HPDE6-E6E7 (cell line): ENCODE measurements at regions not wholly inside any gene's neighbourhood (a gene's known extent, or its start where the extent isn't known, plus 50 kb on each side); places are given as distances from the start of the nearest gene placed in this dataset.
"Not testable (repeated sequence)": the region's sequence is repeated elsewhere in the genome, so short reads cannot be mapped to it uniquely, and the experiment has no call there.

Experiments
- DNase-seq: peaks from one replicate; pipeline ENCODE4 v3.0.0; 2011; ENCODE audit warnings: missing footprints; ENCODE audit errors: extremely low spot score

GRCh38 chr3:86887876-86888275 lies 103.1 kb downstream of the VGLL3 start:
- no peak for DNase-seq

DNA sequence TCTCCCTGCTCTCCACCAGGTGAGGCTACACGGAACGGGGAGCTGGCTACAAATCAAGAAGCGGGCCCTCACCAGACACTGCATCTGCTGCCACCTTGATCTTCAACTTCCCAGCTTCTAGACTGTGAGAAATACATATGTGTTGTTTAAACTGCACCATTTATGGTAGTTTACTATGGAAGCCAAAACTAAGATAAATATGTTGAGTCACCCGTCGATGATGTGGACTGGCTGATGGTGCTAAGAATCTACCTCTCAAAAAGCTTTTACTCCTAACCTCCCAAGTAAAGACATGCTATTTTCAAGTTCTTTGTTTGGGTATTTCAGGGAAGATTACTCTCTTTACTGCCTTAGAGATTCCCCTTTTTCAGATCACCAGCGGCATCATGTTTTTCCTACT lies 110.9 kb downstream of the VGLL3 start:
- no peak for DNase-seq

DNA sequence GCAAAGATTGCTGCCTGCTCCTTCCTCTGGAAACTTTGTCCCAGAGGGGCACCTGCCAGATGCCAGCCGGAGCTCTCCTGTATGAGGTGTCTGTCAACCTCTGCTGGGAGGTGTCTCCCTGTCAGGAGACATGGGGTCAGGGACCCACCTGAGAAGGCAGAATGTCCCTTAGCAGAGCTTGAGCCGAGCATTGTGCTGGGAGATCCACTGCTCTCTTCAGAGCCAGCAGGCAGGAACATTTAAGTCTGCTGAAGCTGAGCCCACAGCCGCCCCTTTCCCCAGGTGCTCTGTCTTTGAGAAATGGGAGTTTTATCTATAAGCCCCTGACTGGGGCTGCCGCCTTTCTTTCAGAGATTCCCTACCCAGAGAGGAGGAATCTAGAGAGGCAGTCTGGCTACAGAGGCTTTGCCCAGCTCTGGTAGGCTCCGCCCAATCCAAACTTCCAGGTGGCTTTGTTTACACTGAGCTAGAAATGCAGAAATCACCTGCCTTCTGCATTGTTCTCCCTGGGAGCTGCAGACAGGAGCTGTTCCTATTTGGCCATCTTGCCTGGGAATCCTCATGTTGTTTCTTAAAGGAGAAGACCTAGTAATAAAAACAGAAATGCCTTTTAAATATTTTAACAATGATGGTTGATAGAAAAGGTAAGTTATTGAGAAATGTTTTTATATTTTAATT lies 114.3 kb downstream of the VGLL3 start:
- not testable (repeated sequence) for DNase-seq

- DNase-seq, result not testable (repeated sequence)
Observed at GRCh38 chr3:86874790-86875189, 116.2 kb downstream of the VGLL3 start.

- no peak for DNase-seq
Observed at GRCh38 chr3:86869566-86869965, 121.4 kb downstream of the VGLL3 start.

- DNase-seq, result no peak
Observed at GRCh38 chr3:86867982-86868381, 123.0 kb downstream of the VGLL3 start.

DNA sequence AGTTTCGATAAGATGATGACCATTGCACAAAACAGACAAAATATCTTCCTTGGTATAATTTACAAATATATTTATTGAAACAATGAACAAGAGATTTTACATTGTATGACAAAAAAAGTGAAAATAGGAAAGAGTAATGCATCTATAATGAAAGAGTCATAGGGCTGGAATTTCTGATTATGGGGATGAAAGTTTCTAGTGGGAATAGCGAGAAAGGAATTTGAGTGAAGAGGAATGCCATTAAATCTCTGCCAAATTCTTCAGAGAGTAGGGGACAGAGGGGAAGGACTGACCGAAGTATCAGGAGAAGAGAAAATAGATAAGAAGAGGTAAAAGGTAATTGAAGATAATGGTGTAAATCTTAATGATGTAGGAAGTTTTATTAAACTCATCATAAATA lies 125.4 kb downstream of the VGLL3 start:
- no peak for DNase-seq

DNA sequence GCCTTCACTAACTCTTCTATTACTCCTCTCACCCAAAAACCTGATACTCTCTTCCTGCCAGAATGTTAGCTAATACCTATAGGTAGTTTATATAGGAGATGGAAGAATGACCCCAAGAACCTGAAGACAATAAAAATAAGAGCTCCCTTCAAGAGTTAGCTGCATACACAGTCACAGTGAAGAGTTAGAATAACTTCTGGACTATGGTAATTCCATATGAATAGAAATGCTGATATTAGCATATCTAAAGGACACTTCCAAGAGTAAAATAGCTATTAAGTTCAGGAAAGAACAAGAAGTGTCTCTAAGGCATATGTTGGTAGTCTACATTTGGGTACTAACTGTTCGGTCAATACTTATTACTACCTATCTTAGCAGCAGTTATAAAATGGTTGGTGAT lies 134.2 kb downstream of the VGLL3 start:
- DNase-seq, result no peak

- DNase-seq, result no peak
Observed at GRCh38 chr3:86849991-86850390, 141.0 kb downstream of the VGLL3 start.

GRCh38 chr3:86845726-86846125 lies 145.2 kb downstream of the VGLL3 start:
- DNase-seq, result no peak

- no peak for DNase-seq
Observed at GRCh38 chr3:86838927-86839326, 152.0 kb downstream of the VGLL3 start.

DNA sequence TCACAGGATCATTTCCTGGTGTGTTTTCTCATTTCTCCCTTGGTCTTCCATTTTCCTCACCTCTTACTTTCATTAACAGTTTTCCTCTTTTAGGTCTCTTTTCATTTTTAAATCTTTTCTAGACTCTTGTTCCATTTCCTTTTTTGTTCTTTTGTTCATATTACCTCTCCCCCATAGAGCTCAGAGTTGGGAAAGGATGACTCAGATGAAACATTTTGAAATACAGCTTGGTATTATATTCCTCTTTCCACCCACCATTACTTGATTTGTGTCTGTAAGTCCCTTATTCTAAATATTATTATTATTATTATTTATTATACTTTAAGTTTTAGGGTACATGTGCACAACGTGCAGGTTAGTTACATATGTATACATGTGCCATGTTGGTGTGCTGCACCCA lies 153.1 kb downstream of the VGLL3 start:
- no peak for DNase-seq

DNA sequence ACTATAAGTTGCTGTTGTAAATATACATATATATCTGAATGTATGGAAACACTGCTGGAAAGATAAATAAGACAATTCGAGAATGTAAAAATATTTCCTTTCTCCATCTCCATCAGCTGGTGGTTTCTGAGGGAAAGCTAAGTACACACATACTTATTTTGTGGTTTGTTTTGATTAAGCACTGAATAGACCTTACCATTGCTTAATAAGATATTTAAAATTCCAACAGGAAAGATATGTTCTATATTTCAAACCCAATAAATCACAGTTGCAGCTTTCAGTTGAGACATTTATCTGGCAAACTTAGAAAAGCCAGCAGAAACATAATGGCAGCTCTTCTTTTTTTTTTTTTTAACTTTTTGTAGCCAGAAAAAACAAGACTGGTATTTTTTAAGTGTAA lies 160.4 kb downstream of the VGLL3 start:
- no peak for DNase-seq

- DNase-seq, result no peak
Observed at GRCh38 chr3:86828751-86829150, 162.2 kb downstream of the VGLL3 start.

DNA sequence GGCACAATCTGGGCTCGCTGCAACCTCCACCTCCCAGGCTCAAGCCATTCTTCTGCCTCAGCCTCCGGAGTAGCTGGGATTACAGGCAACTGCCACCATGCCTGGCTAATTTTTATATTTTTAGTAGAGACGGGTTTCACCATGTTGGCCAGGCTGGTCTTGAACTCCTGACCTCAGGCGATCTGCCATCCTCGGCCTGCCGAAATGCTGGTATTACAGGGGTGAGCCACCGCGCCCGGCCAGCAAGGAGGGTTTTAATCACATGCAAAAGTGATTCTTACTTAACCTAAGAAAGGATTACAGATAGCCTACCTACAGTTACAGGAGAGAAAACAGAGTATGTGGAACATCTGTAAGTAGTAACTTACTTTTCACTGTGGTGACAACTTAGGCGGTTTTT lies 163.4 kb downstream of the VGLL3 start:
- DNase-seq, result not testable (repeated sequence)

DNA sequence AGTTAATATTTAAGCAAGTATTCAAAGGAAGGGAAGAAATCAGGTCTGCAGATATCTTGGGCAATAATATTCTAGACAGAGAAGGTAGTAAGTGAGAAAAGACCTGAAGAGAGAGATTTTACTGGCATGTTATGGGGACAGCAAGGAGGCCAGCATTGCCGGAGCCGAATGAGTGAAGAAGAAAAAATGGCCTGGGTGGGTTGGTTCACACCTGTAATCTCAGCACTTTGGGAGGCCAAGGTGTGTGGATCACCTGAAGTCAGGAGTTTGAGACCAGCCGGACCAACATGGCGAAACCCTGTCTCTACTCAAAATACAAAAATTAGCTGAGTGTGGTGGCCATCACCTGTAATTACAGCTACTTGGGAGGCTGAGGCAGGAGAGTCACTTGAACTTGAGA lies 164.7 kb downstream of the VGLL3 start:
- DNase-seq, result no peak

GRCh38 chr3:86815880-86816279 lies 175.1 kb downstream of the VGLL3 start:
- DNase-seq, result no peak

DNA sequence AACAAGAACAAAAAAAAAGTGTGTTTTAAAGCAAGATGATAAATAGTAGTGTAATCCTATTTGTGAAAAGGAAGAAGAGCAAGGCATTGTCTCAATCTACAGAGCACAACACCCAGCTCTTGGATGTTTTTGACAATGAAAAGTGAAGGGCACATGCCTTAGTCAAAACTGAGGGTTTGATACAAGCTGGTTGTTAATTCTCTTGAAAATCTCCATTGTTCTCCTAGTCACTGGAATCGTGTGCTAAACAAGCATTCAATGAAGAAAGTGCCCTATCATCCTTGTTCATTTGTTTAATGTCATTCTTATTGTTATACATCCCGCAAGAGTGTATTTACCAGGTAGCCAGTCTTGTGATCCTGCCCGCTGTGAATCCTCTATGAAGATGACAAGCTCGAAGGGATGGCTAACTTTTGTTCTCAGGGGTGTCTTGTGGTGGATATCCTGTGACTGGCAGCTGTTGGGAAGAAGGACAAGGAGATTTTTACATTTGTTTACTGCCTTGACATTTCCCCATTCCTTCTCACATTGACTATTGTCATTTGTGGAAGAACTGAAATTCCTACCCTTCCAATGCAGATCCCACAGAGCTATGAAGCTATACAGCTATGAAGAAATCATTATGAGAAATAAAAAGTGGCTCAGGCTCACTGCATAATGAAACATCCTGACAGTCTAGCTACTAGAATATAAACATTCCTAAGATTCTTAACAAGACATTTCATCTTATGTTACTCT lies 175.9 kb downstream of the VGLL3 start:
- no peak for DNase-seq

GRCh38 chr3:86814321-86814720 lies 176.6 kb downstream of the VGLL3 start:
- DNase-seq, result no peak

- DNase-seq, result no peak
Observed at GRCh38 chr3:86801921-86802320, 189.0 kb downstream of the VGLL3 start.

DNA sequence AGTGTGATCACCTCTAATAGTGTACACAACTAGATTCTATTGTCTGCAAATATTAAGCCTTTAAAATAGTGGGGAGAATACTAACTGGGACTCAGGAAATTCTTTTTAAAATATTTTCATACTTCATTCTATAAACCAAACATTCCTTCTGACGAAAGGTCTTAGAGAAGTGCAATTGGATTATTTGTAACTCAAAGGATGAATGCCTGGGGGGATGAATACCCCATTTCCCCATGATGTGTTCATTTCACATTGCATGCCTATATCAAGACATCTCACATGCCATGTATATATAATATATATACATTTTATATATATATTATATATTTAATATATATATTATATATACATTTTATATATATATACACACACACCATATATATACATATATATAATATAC lies 189.9 kb downstream of the VGLL3 start:
- DNase-seq, result no peak

- no peak for DNase-seq
Observed at GRCh38 chr3:86800116-86800515, 190.8 kb downstream of the VGLL3 start.

GRCh38 chr3:86797946-86798345 lies 193.0 kb downstream of the VGLL3 start:
- no peak for DNase-seq
